ENCODE measurements at regions not wholly inside any gene's neighbourhood (a gene's known extent, or its start where the extent isn't known, plus 50 kb on each side); places are given as distances from the start of the nearest gene placed in this dataset. TPM values are rescaled to one million over a fixed set of nuclear protein-coding genes. Genes with fewer than 3 reads are reported as not detected.

- no peak for DNase-seq
These were observed 59.4 kb upstream of the FTH1 start for GRCh38 chr11:62026739-62027370.

DNA sequence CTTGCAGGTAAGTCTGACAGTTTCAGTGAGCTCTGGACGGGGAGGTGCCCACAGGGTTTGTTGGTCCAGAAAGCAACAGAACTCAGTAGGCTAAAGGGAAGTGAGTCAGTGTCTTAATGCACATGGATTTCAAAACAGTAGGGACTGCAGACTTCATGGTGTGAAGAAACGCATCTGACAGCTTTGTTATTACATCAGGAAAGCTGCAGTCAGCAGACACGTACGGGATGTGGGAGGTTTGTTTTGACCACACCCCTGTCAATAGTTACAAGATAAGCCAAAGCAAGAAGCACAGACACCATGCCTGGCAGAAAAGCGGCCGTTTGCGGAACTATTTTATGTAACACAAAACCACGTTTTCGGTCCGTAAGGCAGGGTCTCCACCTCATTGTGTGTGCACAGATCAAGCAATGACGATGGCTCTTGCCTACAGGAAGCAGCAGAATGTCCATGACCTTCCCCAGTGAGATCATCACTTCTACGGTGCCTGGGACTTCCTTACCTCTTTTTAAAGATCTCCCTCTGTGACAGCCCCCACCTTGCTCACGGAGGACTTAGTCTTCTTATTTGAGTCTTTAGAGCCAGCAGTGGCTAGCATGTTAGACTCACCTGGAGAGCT, 58.2 kb upstream of the FTH1 start:
- peak; percentile 32 for DNase-seq

GRCh38 chr11:62024936-62025486, 57.6 kb upstream of the FTH1 start:
- DNase-seq = no peak

DNA sequence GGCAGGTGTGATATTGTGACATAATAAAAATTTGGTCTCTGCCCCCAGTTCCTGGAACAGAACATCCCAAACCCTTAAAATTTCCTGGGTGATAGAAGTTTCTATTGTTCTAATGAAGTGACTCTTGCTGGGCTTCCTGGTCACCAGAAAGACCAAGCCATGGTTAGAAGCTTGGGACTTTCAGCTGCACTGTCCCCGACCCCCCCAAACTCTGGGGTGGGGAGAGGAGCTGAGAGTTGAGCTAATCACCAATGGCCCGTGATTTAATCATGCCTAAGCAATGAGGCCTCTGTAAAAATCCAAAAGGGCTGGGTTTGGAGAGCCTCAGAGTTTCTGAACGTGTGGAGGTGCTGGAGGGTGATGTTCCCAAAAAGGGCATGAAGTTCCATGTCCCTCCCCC, 54.8 kb upstream of the FTH1 start:
- no peak for DNase-seq

GRCh38 chr11:62020661-62021060, 53.2 kb upstream of the FTH1 start:
- DNase-seq = no peak

GRCh38 chr11:62018981-62019664, 51.7 kb upstream of the FTH1 start:
- DNase-seq = no peak

DNA sequence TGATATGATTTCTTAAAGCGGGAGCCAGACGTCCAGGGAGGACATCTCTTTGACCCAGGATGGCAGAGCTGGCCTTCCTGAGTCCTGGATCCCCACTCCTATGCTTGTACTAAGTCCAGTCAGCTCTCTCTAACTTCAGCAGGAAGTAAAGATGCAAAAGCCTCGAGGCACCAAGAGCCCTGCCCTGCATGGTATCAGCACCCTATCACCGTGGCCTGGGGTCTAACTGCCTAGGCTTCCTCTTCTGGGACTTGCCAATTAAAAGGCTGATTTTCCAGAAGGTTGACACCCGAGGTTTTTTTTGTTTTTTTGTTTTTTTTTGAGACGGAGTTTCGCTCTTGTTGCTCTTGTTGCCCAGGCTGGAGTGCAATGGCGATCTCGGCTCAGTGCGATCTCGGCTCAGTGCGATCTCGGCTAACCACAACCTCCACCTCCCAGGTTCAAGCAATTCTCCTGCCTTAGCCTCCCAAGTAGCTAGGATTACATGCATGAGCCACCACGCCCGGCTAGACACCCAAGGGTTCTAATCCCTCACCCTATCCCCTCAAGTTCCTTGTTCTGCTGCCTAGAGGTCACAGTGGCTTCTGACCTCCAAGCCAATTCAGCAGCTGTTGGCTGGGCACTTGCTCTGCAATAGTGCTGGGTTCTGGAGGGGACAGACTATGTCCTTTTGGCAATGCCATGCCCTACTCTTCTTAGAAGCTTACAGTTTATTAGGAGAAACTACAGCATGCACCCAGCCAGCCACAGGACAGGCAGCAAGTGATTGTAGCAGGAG, 50.6 kb upstream of the FTH1 start:
- DNase-seq = no peak

Small RNA genes in the stretch of these regions (small RNA-seq; reads per million reads assigned to genes)
- not detected for gene AP003733.2

All from occipital lobe (tissue), 2 donors.